EH (cell line): ENCODE measurements at regions not wholly inside any gene's neighbourhood (a gene's known extent, or its start where the extent isn't known, plus 50 kb on each side); places are given as distances from the start of the nearest gene placed in this dataset.
"Not testable (repeated sequence)": the region's sequence is repeated elsewhere in the genome, so short reads cannot be mapped to it uniquely, and the experiment has no call there.

Experiments
- DNase-seq: peaks from one replicate; pipeline ENCODE4 v3.0.0-alpha.2; 2015; ENCODE audit warnings: low read depth

- DNase-seq: no peak
Measured at GRCh38 chr6:28768187-28768913, 155.4 kb downstream of the TRIM27 start.

GRCh38 chr6:28769626-28770402, 154.0 kb downstream of the TRIM27 start:
- peak; percentile 38 for DNase-seq

- no peak for DNase-seq
Measured at GRCh38 chr6:28770732-28771131, 153.1 kb downstream of the TRIM27 start.

- no peak for DNase-seq
Measured at GRCh38 chr6:28771401-28772267, 152.2 kb downstream of the TRIM27 start.

GRCh38 chr6:28772480-28773381, 151.1 kb downstream of the TRIM27 start:
- no peak for DNase-seq

- DNase-seq: no peak
Measured at GRCh38 chr6:28774292-28775051, 149.3 kb downstream of the TRIM27 start.

GRCh38 chr6:28775052-28775376, 148.8 kb downstream of the TRIM27 start:
- no peak for DNase-seq

GRCh38 chr6:28775405-28776129, 148.2 kb downstream of the TRIM27 start:
- no peak for DNase-seq

- DNase-seq: no peak
Measured at GRCh38 chr6:28776269-28777146, 147.3 kb downstream of the TRIM27 start.

- DNase-seq: no peak
Measured at GRCh38 chr6:28777147-28777461, 146.7 kb downstream of the TRIM27 start.

- no peak for DNase-seq
Measured at GRCh38 chr6:28782113-28782673, 141.6 kb downstream of the TRIM27 start.

- no peak for DNase-seq
Measured at GRCh38 chr6:28785962-28786679, 137.7 kb downstream of the TRIM27 start.

- peak; percentile 74 for DNase-seq
Measured at GRCh38 chr6:28789553-28790083, 134.2 kb downstream of the TRIM27 start.

GRCh38 chr6:28791002-28791383, 132.8 kb downstream of the TRIM27 start:
- DNase-seq: no peak

GRCh38 chr6:28794175-28795002, 129.4 kb downstream of the TRIM27 start:
- peak; percentile 49 for DNase-seq

GRCh38 chr6:28800647-28801046, 123.1 kb downstream of the TRIM27 start:
- DNase-seq: not testable (repeated sequence)
